T-helper 17 cell (primary cell): ENCODE measurements at regions not wholly inside any gene's neighbourhood (a gene's known extent, or its start where the extent isn't known, plus 50 kb on each side); places are given as distances from the start of the nearest gene placed in this dataset.

Source experiments
- ATAC-seq: fragments of 150-1000 bp; cut with Tn5 transposase; 2 replicates; pipeline ENCODE4 v1.10.0; 2021; ENCODE audit warnings: mild to moderate bottlenecking, moderate library complexity
- DNase-seq, 3 donors: peaks; one replicate each; pipeline versions ENCODE4 v3.0.0 to v3.0.0-alpha.2; 2020 to 2021
- H3K9me3 ChIP-seq: one replicate; pipeline ENCODE4 v1.7.0; 2013; ENCODE audit warnings: low read length, mild to moderate bottlenecking; ENCODE audit not compliant: control insufficient read depth, poor library complexity, severe bottlenecking
- H3K27ac Mint-ChIP-seq: one replicate; pipeline ENCODE4 v1.8.0; 2022; ENCODE audit warnings: mild to moderate bottlenecking, moderate library complexity, mixed read lengths
- H3K27me3 Mint-ChIP-seq: one replicate; pipeline ENCODE4 v1.8.0; 2022; ENCODE audit warnings: mixed read lengths
- H3K36me3 Mint-ChIP-seq: one replicate; pipeline ENCODE4 v1.8.0; 2022; ENCODE audit warnings: low read depth, mixed read lengths
- H3K4me1 Mint-ChIP-seq: one replicate; pipeline ENCODE4 v1.8.0; 2022; ENCODE audit warnings: mild to moderate bottlenecking, mixed read lengths
- H3K4me3 Mint-ChIP-seq: one replicate; pipeline ENCODE4 v1.8.0; 2022; ENCODE audit warnings: mild to moderate bottlenecking, moderate library complexity, mixed read lengths

GRCh38 chr16:8377864-8378263 is 212.4 kb downstream of the TMEM114 start:
- H3K9me3 ChIP-seq: no peaks in the 10 kb centered on the region
- no peak for DNase-seq
- Mint-ChIP-seq H3K4me1 (no peaks in the 10 kb centered on the region), H3K27ac (no peak overlapping the region), H3K36me3 (no peaks in the 10 kb centered on the region), H3K27me3 (no peaks in the 10 kb centered on the region), H3K4me3 (no peak overlapping the region)
- ATAC-seq: no peak

DNA sequence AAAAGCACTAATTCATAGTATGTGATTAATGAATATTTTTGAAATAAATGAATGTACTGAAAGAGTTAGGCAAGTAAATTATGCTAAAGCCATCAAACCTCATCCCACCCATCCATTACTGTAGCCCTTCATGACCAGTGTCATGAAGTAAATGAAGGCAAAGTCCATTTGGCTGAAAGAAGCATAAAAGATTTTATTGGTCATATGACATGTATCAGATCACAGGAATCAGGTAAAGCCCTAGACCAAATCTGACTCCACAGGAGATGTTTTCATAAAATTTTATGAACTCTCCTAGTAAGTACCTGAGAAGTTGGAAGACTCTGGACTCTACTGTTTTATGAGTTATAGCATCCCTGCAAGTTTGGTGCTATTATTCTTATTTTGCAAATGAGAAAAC is 213.5 kb downstream of the TMEM114 start:
- H3K27me3 Mint-ChIP-seq: no peaks in the 10 kb centered on the region

GRCh38 chr16:8376430-8376829 is 213.9 kb downstream of the TMEM114 start:
- H3K27ac Mint-ChIP-seq: no peak overlapping the region
- no peaks in the 10 kb centered on the region for H3K27me3 Mint-ChIP-seq
- H3K9me3 ChIP-seq: no peaks in the 10 kb centered on the region
- no peak overlapping the region for H3K4me3 Mint-ChIP-seq
- ATAC-seq: no peak
- no peak for DNase-seq
- H3K4me1 Mint-ChIP-seq: no peaks in the 10 kb centered on the region
- no peaks in the 10 kb centered on the region for H3K36me3 Mint-ChIP-seq

More for the DNA sequence above, 213.5 kb downstream of the TMEM114 start:
- no peak overlapping the region for H3K4me3 Mint-ChIP-seq
- DNase-seq: no peak
- no peak overlapping the region for H3K27ac Mint-ChIP-seq
- no peaks in the 10 kb centered on the region for H3K9me3 ChIP-seq
- H3K4me1 Mint-ChIP-seq: no peaks in the 10 kb centered on the region
- ATAC-seq: no peak
- H3K36me3 Mint-ChIP-seq: no peaks in the 10 kb centered on the region

DNA sequence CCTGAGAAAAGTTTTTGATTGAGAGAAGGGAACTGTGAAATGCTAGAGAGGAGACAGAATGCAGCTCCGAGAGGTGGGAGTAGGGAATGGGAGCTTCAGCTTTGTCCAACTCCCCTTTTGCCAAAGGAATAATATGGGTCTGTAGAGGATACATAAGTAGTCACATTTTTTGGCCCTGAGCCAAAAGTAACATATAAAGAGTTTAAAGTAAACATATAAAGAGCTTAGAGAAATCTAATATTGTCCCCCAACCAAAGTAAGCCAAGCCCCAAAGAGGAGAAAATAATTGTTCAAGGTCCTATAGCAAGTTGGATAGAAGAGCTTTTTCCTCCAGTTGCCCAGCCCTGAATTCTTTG is 215.1 kb downstream of the TMEM114 start:
- H3K4me3 Mint-ChIP-seq: no peak overlapping the region
- H3K9me3 ChIP-seq: no peaks in the 10 kb centered on the region

DNA sequence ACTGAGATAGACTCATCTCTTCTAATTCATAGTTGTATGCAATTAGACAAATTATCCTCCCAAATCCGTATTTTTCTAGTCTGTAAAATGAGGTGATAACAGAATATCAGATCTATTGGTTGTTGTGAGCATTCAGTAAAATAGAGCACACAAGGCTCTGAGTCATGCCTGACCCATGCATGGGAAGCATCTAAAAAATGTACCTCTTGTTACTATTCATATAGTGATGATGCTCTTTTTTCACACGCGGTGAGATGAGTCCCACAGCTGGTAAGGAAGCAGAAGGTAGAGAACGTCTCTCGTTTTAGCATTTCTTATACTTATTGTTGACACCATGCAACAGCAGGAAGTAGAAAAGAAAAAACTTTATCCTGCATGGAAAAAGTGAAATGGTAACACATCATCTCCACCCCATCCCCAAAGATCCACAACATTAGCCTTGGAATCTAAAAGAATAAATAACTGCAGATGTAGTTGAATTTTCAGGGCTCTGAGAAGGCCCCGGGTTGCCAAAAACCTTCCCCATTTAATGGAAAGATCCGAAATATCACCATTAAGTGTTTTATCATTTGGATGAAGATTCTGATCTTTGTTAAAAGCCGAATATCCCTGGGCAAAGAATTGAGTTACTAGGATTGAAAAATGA is 215.6 kb downstream of the TMEM114 start:
- DNase-seq (no peak), ATAC-seq (no peak)
- no peaks in the 10 kb centered on the region for H3K9me3 ChIP-seq
- H3K4me3 Mint-ChIP-seq: no peak overlapping the region
- no peaks in the 10 kb centered on the region for H3K27me3 Mint-ChIP-seq
- no peak overlapping the region for H3K27ac Mint-ChIP-seq
- no peaks in the 10 kb centered on the region for H3K36me3 Mint-ChIP-seq
- no peaks in the 10 kb centered on the region for H3K4me1 Mint-ChIP-seq

More for the DNA sequence above, 215.1 kb downstream of the TMEM114 start:
- H3K27me3 Mint-ChIP-seq: no peaks in the 10 kb centered on the region
- DNase-seq (no peak), ATAC-seq (no peak)
- H3K4me1 Mint-ChIP-seq: no peaks in the 10 kb centered on the region
- no peaks in the 10 kb centered on the region for H3K36me3 Mint-ChIP-seq
- no peak overlapping the region for H3K27ac Mint-ChIP-seq

GRCh38 chr16:8373676-8374431 is 216.5 kb downstream of the TMEM114 start:
- Mint-ChIP-seq H3K27ac (no peak overlapping the region), H3K27me3 (no peaks in the 10 kb centered on the region), H3K4me1 (no peaks in the 10 kb centered on the region), H3K36me3 (no peaks in the 10 kb centered on the region), H3K4me3 (no peak overlapping the region)
- DNase-seq (no peak), ATAC-seq (no peak)
- no peaks in the 10 kb centered on the region for H3K9me3 ChIP-seq

GRCh38 chr16:8372141-8372540 is 218.2 kb downstream of the TMEM114 start:
- Mint-ChIP-seq H3K27me3 (no peaks in the 10 kb centered on the region), H3K4me1 (no peaks in the 10 kb centered on the region)
- ATAC-seq: no peak

DNA sequence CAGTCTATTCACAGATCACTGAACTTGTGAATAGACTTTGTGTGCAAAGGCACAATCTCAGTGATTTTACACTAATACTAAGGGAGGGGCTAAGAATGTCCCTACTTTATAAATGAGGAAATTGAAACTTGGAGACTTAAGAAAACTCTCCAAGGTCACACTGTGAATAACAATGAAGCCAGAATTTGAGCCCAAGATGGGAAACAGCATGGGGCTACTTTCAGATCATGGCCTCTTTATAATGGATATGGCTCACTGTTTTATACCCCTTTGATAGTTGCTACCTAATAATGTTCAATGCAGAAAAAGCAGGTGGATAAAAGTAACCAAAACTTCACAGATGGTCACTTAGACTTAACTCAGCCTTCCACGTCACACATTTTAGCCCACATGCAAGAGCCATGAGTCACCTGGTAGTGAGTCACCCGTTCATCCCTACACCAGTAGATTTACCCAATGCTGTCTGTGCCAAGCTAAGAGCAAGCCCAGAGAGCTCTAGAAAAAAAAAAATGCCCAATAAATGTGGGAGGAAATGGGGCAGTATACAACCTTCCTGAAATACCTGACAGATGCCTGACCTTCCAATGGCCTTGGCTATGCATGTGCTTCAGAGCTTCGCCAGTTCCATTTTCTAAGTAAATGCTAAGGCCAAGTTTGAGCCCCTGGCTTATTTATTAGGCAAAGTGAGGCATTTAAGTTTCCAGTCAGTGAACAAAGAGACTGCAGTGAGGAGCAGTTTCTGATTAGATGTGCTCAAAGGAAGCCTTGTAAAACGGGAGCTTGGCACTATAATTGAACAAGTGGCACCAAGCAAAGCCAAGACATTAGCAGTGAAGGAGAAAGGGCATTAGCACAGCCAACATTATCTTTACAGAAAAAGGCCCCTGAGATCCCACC is 219.7 kb downstream of the TMEM114 start:
- Mint-ChIP-seq H3K36me3 (no peaks in the 10 kb centered on the region), H3K27me3 (no peaks in the 10 kb centered on the region), H3K4me1 (no peaks in the 10 kb centered on the region), H3K4me3 (no peak overlapping the region), H3K27ac (no peak overlapping the region)
- ATAC-seq (no peak), DNase-seq (no peak)
- peaks cover 3% of the 10 kb centered on the region for H3K9me3 ChIP-seq

More at GRCh38 chr16:8372141-8372540, 218.2 kb downstream of the TMEM114 start:
- H3K4me3 Mint-ChIP-seq: no peak overlapping the region
- no peak overlapping the region for H3K27ac Mint-ChIP-seq
- no peaks in the 10 kb centered on the region for H3K36me3 Mint-ChIP-seq
- no peaks in the 10 kb centered on the region for H3K9me3 ChIP-seq
- no peak for DNase-seq

DNA sequence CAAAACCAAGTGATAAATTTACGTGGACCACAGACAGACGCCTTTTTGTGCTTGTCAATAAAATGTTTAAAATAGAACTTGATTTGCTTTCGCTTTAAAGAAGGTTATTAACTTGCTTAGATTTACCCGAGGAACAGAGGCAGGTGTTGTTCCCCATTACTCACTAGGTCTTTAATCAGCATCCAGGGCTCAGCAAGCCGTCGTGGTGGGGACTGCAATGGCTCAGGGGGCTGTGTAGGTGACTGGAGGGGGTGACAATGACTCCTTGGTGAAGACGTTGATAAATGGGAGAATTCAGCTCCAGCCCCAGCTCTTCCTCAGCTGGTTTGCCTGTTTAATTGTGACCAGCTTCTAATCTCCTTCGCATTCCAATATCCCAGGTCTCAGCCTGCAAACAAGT is 231.4 kb downstream of the TMEM114 start:
- ATAC-seq (no peak), DNase-seq (no peak)
- no peaks in the 10 kb centered on the region for H3K9me3 ChIP-seq
- Mint-ChIP-seq H3K4me3 (no peak overlapping the region), H3K36me3 (no peaks in the 10 kb centered on the region), H3K4me1 (no peaks in the 10 kb centered on the region), H3K27me3 (no peaks in the 10 kb centered on the region), H3K27ac (no peak overlapping the region)

- no peak for DNase-seq
- H3K27me3 Mint-ChIP-seq: no peaks in the 10 kb centered on the region
- no peak overlapping the region for H3K27ac Mint-ChIP-seq
- H3K9me3 ChIP-seq: no peaks in the 10 kb centered on the region
- no peaks in the 10 kb centered on the region for H3K36me3 Mint-ChIP-seq
- no peak for ATAC-seq
- H3K4me3 Mint-ChIP-seq: no peak overlapping the region
- H3K4me1 Mint-ChIP-seq: no peaks in the 10 kb centered on the region
Observed at GRCh38 chr16:8355675-8356074, 234.6 kb downstream of the TMEM114 start.

DNA sequence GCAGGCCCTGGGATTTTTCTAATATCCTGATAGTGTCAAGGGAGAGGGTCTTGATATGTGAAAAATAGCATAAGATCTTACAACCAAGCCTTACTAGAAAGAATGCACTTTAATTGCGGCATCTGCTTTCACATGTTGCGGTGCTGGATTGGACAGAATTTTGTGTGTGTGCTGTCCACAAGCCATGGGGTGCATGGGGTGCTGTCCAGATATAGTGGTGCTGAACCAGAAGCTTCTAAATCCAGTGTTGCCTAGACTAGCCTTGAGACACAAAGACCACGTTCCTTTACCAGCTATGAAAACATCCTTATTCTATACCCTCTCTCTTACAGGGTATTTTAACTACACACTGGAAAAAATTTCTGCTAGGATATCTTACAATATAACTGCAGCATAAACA is 244.0 kb downstream of the TMEM114 start:
- H3K27me3 Mint-ChIP-seq: no peaks in the 10 kb centered on the region
- no peaks in the 10 kb centered on the region for H3K9me3 ChIP-seq
- ATAC-seq (no peak), DNase-seq (no peak)
- no peak overlapping the region for H3K4me3 Mint-ChIP-seq
- no peaks in the 10 kb centered on the region for H3K36me3 Mint-ChIP-seq
- no peak overlapping the region for H3K27ac Mint-ChIP-seq
- H3K4me1 Mint-ChIP-seq: no peaks in the 10 kb centered on the region

- Mint-ChIP-seq H3K27me3 (no peaks in the 10 kb centered on the region), H3K4me3 (no peak overlapping the region), H3K27ac (no peak overlapping the region), H3K36me3 (no peaks in the 10 kb centered on the region), H3K4me1 (no peaks in the 10 kb centered on the region)
- ATAC-seq (no peak), DNase-seq (no peak)
- no peaks in the 10 kb centered on the region for H3K9me3 ChIP-seq
Observed at GRCh38 chr16:8342276-8342675, 248.0 kb downstream of the TMEM114 start.

GRCh38 chr16:8330761-8331160 is 259.6 kb downstream of the TMEM114 start:
- DNase-seq: no peak
- Mint-ChIP-seq H3K36me3 (no peaks in the 10 kb centered on the region), H3K27ac (no peak overlapping the region), H3K27me3 (no peaks in the 10 kb centered on the region), H3K4me3 (no peak overlapping the region), H3K4me1 (no peaks in the 10 kb centered on the region)
- H3K9me3 ChIP-seq: no peaks in the 10 kb centered on the region
- no peak for ATAC-seq
